OCI-LY1 (cell line): ENCODE measurements at regions not wholly inside any gene's neighbourhood (a gene's known extent, or its start where the extent isn't known, plus 50 kb on each side); places are given as distances from the start of the nearest gene placed in this dataset.

Experiments
- CTCF ChIP-seq: fragments of 200-600 bp; sonication (generic), shearing (Covaris generic); IDR thresholded peaks from 2 replicates; pipeline ENCODE4 v1.5.1; 2017; ENCODE audit warnings: mild to moderate bottlenecking, antibody characterized with exemption, low read length, moderate library complexity, mixed read lengths
- EZH2 ChIP-seq: fragments of 200-600 bp; sonication (generic), shearing (Covaris generic); IDR thresholded peaks from 2 replicates; pipeline ENCODE4 v1.8.0; 2017; ENCODE audit warnings: borderline replicate concordance, mixed run types, mild to moderate bottlenecking, antibody characterized with exemption, low read length, moderate library complexity, mixed read lengths

GRCh38 chr17:55986817-55987216 is 166.5 kb upstream of the ANKFN1 start:
- TF ChIP-seq CTCF (no peak), EZH2 (no peak)
